ENCODE measurements at regions not wholly inside any gene's neighbourhood (a gene's known extent, or its start where the extent isn't known, plus 50 kb on each side); places are given as distances from the start of the nearest gene placed in this dataset.

- H3K4me3 ChIP-seq (ENCODE audit: low read length): no peak overlapping the region; the same call in none of the 2 replicates
- no peak for TF ChIP-seq CTCF (conservative IDR thresholded peaks at IDR 0.05; ENCODE audit: low read length)
- DNase-seq (ENCODE audit: low read depth): peak; percentile 99
Measured at GRCh38 chr15:58331913-58332675, 99.7 kb upstream of the LIPC start.

GRCh38 chr15:58332676-58333400 is 99.0 kb upstream of the LIPC start:
- H3K4me3 ChIP-seq (ENCODE audit: low read length): no peak overlapping the region
- TF ChIP-seq CTCF (conservative IDR thresholded peaks at IDR 0.05; ENCODE audit: low read length): no peak
- peak; percentile 76 for DNase-seq (ENCODE audit: low read depth)

DNA sequence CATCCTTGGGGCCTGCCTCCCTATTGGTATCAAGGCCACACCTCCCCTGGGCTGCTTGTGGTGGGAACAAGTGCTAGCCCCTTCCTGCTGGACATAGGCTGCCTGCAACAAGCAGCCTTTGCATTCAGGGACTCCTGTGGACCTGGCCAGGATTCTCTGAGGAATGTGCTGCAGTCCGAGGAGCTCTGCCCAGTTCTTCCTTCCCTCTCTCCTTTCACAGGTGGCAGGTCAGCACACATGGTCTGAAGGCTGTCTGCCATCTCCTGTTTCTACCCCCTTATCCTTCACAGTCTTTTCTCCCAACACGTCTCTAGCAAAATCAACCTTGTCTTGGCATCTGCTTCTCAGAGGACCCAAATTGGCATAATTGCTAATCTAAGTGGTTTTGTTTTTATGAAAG is 97.0 kb upstream of the LIPC start:
- no peak for TF ChIP-seq CTCF (conservative IDR thresholded peaks at IDR 0.05; ENCODE audit: low read length)
- no peak for DNase-seq (ENCODE audit: low read depth)
- H3K4me3 ChIP-seq (ENCODE audit: low read length): no peak overlapping the region

GRCh38 chr15:58336161-58336560 is 95.6 kb upstream of the LIPC start:
- DNase-seq (ENCODE audit: low read depth): no peak
- TF ChIP-seq CTCF (conservative IDR thresholded peaks at IDR 0.05; ENCODE audit: low read length): no peak
- H3K4me3 ChIP-seq (ENCODE audit: low read length): no peak overlapping the region

- peak; percentile 35 for DNase-seq (ENCODE audit: low read depth)
- no peak overlapping the region for H3K4me3 ChIP-seq (ENCODE audit: low read length)
- TF ChIP-seq CTCF (conservative IDR thresholded peaks at IDR 0.05; ENCODE audit: low read length): no peak
Measured at GRCh38 chr15:58340176-58340575, 91.6 kb upstream of the LIPC start.

GRCh38 chr15:58342508-58342907 is 89.3 kb upstream of the LIPC start:
- H3K4me3 ChIP-seq (ENCODE audit: low read length): no peak overlapping the region
- DNase-seq (ENCODE audit: low read depth): no peak
- TF ChIP-seq CTCF (conservative IDR thresholded peaks at IDR 0.05; ENCODE audit: low read length): no peak

Data from AG10803 (cell line).